GM23248 (cell line): ENCODE measurements at regions not wholly inside any gene's neighbourhood (a gene's known extent, or its start where the extent isn't known, plus 50 kb on each side); places are given as distances from the start of the nearest gene placed in this dataset.

Experiments used
- EZH2 ChIP-seq: fragments of 200-600 bp; sonication (generic); IDR thresholded peaks from 2 replicates; pipeline ENCODE4 v1.6.1; 2018; ENCODE audit warnings: antibody characterized with exemption, mild to moderate bottlenecking; ENCODE audit not compliant: insufficient read depth, poor library complexity, severe bottlenecking
- EZH2phosphoT487 ChIP-seq: fragments of 200-600 bp; sonication (generic); IDR thresholded peaks from 2 replicates; pipeline ENCODE4 v1.6.1; 2018; ENCODE audit warnings: antibody characterized with exemption, moderate library complexity, mild to moderate bottlenecking, low read depth; ENCODE audit not compliant: insufficient read depth

GRCh38 chr4:132108784-132109183 lies 1040.3 kb upstream of the PCDH10 start:
- no peak for TF ChIP-seq EZH2
- TF ChIP-seq EZH2phosphoT487: no peak
